Loucy (cell line): ENCODE measurements at regions not wholly inside any gene's neighbourhood (a gene's known extent, or its start where the extent isn't known, plus 50 kb on each side); places are given as distances from the start of the nearest gene placed in this dataset.

ENCODE experiments used
- EZH2phosphoT487 ChIP-seq: fragments of 200-600 bp; IDR thresholded peaks from 2 replicates; pipeline ENCODE4 v1.6.1; 2018; ENCODE audit warnings: antibody characterized with exemption, mild to moderate bottlenecking, moderate library complexity, borderline replicate concordance
- TF ChIP-seq, protein P1 (sequence below): fragments of 200-600 bp; sonication (generic); conservative IDR thresholded peaks from 2 replicates; pipeline ENCODE4 v1.5.1; 2014; ENCODE audit warnings: mild to moderate bottlenecking, antibody characterized with exemption, low read length

DNA sequence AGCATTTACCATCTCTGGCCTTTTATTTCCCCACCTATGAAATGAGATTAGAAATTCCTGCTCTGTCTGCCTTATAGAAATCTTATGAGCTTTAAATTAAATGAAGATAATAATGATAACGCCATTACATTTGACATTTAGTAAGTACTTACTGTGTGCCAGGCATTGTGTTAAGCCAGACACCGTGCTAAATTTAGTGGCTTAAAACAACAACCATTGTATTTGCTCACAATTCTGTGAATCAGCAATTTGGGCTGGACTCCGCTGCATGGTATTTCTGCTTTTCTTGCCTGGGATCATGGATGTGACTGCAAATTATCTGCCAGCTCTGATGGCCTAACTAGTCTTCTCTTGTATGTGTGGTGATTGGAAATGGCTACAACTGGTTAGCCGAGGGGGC is 56.4 kb upstream of the CCDC6 start:
- TF ChIP-seq, protein P1, sequence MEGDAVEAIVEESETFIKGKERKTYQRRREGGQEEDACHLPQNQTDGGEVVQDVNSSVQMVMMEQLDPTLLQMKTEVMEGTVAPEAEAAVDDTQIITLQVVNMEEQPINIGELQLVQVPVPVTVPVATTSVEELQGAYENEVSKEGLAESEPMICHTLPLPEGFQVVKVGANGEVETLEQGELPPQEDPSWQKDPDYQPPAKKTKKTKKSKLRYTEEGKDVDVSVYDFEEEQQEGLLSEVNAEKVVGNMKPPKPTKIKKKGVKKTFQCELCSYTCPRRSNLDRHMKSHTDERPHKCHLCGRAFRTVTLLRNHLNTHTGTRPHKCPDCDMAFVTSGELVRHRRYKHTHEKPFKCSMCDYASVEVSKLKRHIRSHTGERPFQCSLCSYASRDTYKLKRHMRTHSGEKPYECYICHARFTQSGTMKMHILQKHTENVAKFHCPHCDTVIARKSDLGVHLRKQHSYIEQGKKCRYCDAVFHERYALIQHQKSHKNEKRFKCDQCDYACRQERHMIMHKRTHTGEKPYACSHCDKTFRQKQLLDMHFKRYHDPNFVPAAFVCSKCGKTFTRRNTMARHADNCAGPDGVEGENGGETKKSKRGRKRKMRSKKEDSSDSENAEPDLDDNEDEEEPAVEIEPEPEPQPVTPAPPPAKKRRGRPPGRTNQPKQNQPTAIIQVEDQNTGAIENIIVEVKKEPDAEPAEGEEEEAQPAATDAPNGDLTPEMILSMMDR = no peak
- TF ChIP-seq EZH2phosphoT487 = no peak
